NCI-H1694 (cell line): ENCODE measurements at regions not wholly inside any gene's neighbourhood (a gene's known extent, or its start where the extent isn't known, plus 50 kb on each side); places are given as distances from the start of the nearest gene placed in this dataset.

Experiments
- DNase-seq: peaks from one replicate; lab custom pipeline; 2025; lab: John Stamatoyannopoulos, UW

- no peak for DNase-seq
These were observed 95.3 kb upstream of the FAM136A start for GRCh38 chr2:70397186-70397585.

- no peak for DNase-seq
These were observed 94.7 kb upstream of the FAM136A start for GRCh38 chr2:70396612-70397011.

- DNase-seq = no peak
These were observed 92.0 kb upstream of the FAM136A start for GRCh38 chr2:70393881-70394280.

GRCh38 chr2:70391988-70392387 lies 90.1 kb upstream of the FAM136A start:
- no peak for DNase-seq

- no peak for DNase-seq
These were observed 89.4 kb upstream of the FAM136A start for GRCh38 chr2:70391259-70391658.

GRCh38 chr2:70388813-70389212 lies 86.9 kb upstream of the FAM136A start:
- DNase-seq = no peak

GRCh38 chr2:70388128-70388527 lies 86.3 kb upstream of the FAM136A start:
- DNase-seq = no peak

GRCh38 chr2:70385966-70386595 lies 84.2 kb upstream of the FAM136A start:
- DNase-seq = no peak

GRCh38 chr2:70385204-70385603 lies 83.3 kb upstream of the FAM136A start:
- no peak for DNase-seq

- no peak for DNase-seq
These were observed 80.0 kb upstream of the FAM136A start for GRCh38 chr2:70381821-70382220.

- DNase-seq = no peak
These were observed 79.4 kb upstream of the FAM136A start for GRCh38 chr2:70381235-70381634.

- DNase-seq = no peak
These were observed 78.8 kb upstream of the FAM136A start for GRCh38 chr2:70380621-70381020.

GRCh38 chr2:70374616-70375015 lies 72.7 kb upstream of the FAM136A start:
- DNase-seq = peak; percentile 25

- DNase-seq = no peak
These were observed 69.9 kb upstream of the FAM136A start for GRCh38 chr2:70371753-70372152.

GRCh38 chr2:70369082-70369481 lies 67.2 kb upstream of the FAM136A start:
- DNase-seq = no peak

GRCh38 chr2:70368545-70368944 lies 66.7 kb upstream of the FAM136A start:
- DNase-seq = no peak

- DNase-seq = no peak
These were observed 66.0 kb upstream of the FAM136A start for GRCh38 chr2:70367722-70368323.

GRCh38 chr2:70362661-70363060 lies 60.8 kb upstream of the FAM136A start:
- DNase-seq = no peak

- no peak for DNase-seq
These were observed 58.9 kb upstream of the FAM136A start for GRCh38 chr2:70360661-70361270.

GRCh38 chr2:70357684-70358071 lies 55.8 kb upstream of the FAM136A start:
- no peak for DNase-seq

GRCh38 chr2:70356941-70357683 lies 55.2 kb upstream of the FAM136A start:
- DNase-seq = no peak

GRCh38 chr2:70354264-70354949 lies 52.5 kb upstream of the FAM136A start:
- DNase-seq = no peak
